WTC11 (cell line): ENCODE measurements at regions not wholly inside any gene's neighbourhood (a gene's known extent, or its start where the extent isn't known, plus 50 kb on each side); places are given as distances from the start of the nearest gene placed in this dataset.

ENCODE experiments used
- ATAC-seq: fragments of 200-7000 bp; cut with Tn5 transposase; 2 replicates; pipeline ENCODE4 v1.10.0; 2021; ENCODE audit warnings: mild to moderate bottlenecking, moderate library complexity
- CTCF ChIA-PET: fragments of 300-600 bp; sonication (Branson Sonifier 250); formaldehyde crosslinking; loops from one replicate; lab custom pipeline; 2021; ENCODE audit warnings: antibody characterized with exemption; lab: Charles Lee
- POLR2A ChIA-PET: fragments of 350-600 bp; sonication (Branson Sonifier 250); formaldehyde crosslinking; loops from one replicate; lab custom pipeline; 2021; ENCODE audit warnings: antibody characterized with exemption; lab: Charles Lee
- DNase-seq: peaks from one replicate; pipeline ENCODE4 v3.0.0; 2021; ENCODE audit warnings: low spot score
- H3K27ac Mint-ChIP-seq: 2 replicates; pipeline ENCODE4 v1.8.0; 2021; ENCODE audit warnings: mixed read lengths
- H3K27me3 Mint-ChIP-seq: 2 replicates; pipeline ENCODE4 v1.8.0; 2021; ENCODE audit warnings: low read depth, mild to moderate bottlenecking, moderate library complexity, mixed read lengths
- H3K36me3 Mint-ChIP-seq: 2 replicates; pipeline ENCODE4 v1.8.0; 2021; ENCODE audit warnings: mixed read lengths
- H3K4me1 Mint-ChIP-seq: 2 replicates; pipeline ENCODE4 v1.8.0; 2022; ENCODE audit warnings: mixed read lengths
- H3K4me3 Mint-ChIP-seq: 2 replicates; pipeline ENCODE4 v1.8.0; 2021; ENCODE audit warnings: mild to moderate bottlenecking, moderate library complexity, mixed read lengths
- H3K9me3 Mint-ChIP-seq: 2 replicates; pipeline ENCODE4 v1.8.0; 2021; ENCODE audit warnings: mixed read lengths
- ARID4B ChIP-seq: sonication (generic); formaldehyde crosslinking; IDR thresholded peaks from 2 replicates; pipeline ENCODE4 v1.8.0; 2023; ENCODE audit warnings: missing genetic modification reagents, mild to moderate bottlenecking, borderline replicate concordance
- CREM ChIP-seq: sonication (generic); formaldehyde crosslinking; IDR thresholded peaks from 2 replicates; pipeline ENCODE4 v1.8.1; 2022; ENCODE audit warnings: mild to moderate bottlenecking, missing genetic modification reagents, moderate library complexity
- ESRRA ChIP-seq: sonication (generic); formaldehyde crosslinking; IDR thresholded peaks from 2 replicates; pipeline ENCODE4 v1.8.1; 2022; ENCODE audit warnings: mild to moderate bottlenecking, missing genetic modification reagents, borderline replicate concordance
- ETV6 ChIP-seq: sonication (generic); formaldehyde crosslinking; IDR thresholded peaks from 2 replicates; pipeline ENCODE4 v1.8.1; 2022; ENCODE audit warnings: mild to moderate bottlenecking, missing genetic modification reagents
- FOXJ3 ChIP-seq: sonication (generic); formaldehyde crosslinking; IDR thresholded peaks from 2 replicates; pipeline ENCODE4 v1.9.0; 2021; ENCODE audit warnings: missing genetic modification reagents, mild to moderate bottlenecking, borderline replicate concordance
- FOXP1 ChIP-seq: sonication (generic); formaldehyde crosslinking; IDR thresholded peaks from 2 replicates; pipeline ENCODE4 v1.8.0; 2022; ENCODE audit warnings: missing genetic modification reagents, mild to moderate bottlenecking, moderate library complexity, borderline replicate concordance
- HMGA2 ChIP-seq: fragments of 250-450 bp; sonication (Bioruptor Pico); IDR thresholded peaks from 2 replicates; pipeline ENCODE4 v1.4.0; 2021; ENCODE audit warnings: mild to moderate bottlenecking, moderate library complexity
- NFATC4 ChIP-seq: fragments of 250-450 bp; sonication (Bioruptor Pico); IDR thresholded peaks from 2 replicates; pipeline ENCODE4 v1.9.0; 2021; ENCODE audit warnings: mild to moderate bottlenecking
- NFE2L1 ChIP-seq: sonication (generic); formaldehyde crosslinking; IDR thresholded peaks from 2 replicates; pipeline ENCODE4 v1.8.1; 2023; ENCODE audit warnings: missing genetic modification reagents
- OVOL2 ChIP-seq: fragments of 250-450 bp; sonication (Bioruptor Pico); IDR thresholded peaks from 2 replicates; pipeline ENCODE4 v1.9.0; 2021; ENCODE audit warnings: mild to moderate bottlenecking, borderline replicate concordance
- SOX15 ChIP-seq: fragments of 250-450 bp; sonication (Bioruptor Pico); IDR thresholded peaks from 2 replicates; pipeline ENCODE4 v1.9.0; 2021; ENCODE audit warnings: mild to moderate bottlenecking
- TEAD1 ChIP-seq: sonication (generic); formaldehyde crosslinking; IDR thresholded peaks from 2 replicates; pipeline ENCODE4 v1.8.0; 2022; ENCODE audit warnings: mild to moderate bottlenecking, missing genetic modification reagents
- USF2 ChIP-seq: sonication (generic); formaldehyde crosslinking; IDR thresholded peaks from 2 replicates; pipeline ENCODE4 v1.8.1; 2023; ENCODE audit warnings: mild to moderate bottlenecking, missing genetic modification reagents, moderate library complexity
- ZNF281 ChIP-seq: sonication (generic); formaldehyde crosslinking; IDR thresholded peaks from 2 replicates; pipeline ENCODE4 v1.8.0; 2023; ENCODE audit warnings: mild to moderate bottlenecking, missing genetic modification reagents
- ZNF512 ChIP-seq: sonication (generic); formaldehyde crosslinking; IDR thresholded peaks from 2 replicates; pipeline ENCODE4 v1.8.1; 2022; ENCODE audit warnings: missing genetic modification reagents, borderline replicate concordance
- ZSCAN18 ChIP-seq: fragments of 250-450 bp; sonication (Bioruptor Pico); IDR thresholded peaks from 2 replicates; pipeline ENCODE4 v2.1.2; 2022; ENCODE audit warnings: mild to moderate bottlenecking, moderate library complexity
- TF ChIP-seq, protein P1 (sequence below): fragments of 250-450 bp; sonication (Bioruptor Pico); conservative IDR thresholded peaks from 2 replicates; pipeline ENCODE4 v1.9.0; 2021; ENCODE audit warnings: mild to moderate bottlenecking
- TF ChIP-seq, protein P2 (sequence below): sonication (generic); formaldehyde crosslinking; IDR thresholded peaks from 2 replicates; pipeline ENCODE4 v1.8.1; 2023; ENCODE audit warnings: mild to moderate bottlenecking, missing genetic modification reagents

GRCh38 chr2:167478196-167478595 lies 589.9 kb downstream of the XIRP2 start:
- TF ChIP-seq USF2 (CRISPR knock-in tag) (no peak), ARID4B (CRISPR knock-in tag) (no peak), ETV6 (CRISPR knock-in tag) (no peak), CREM (CRISPR knock-in tag) (no peak), ZNF281 (CRISPR knock-in tag) (no peak), ZSCAN18 (CRISPR knock-in tag) (no peak), NFATC4 (CRISPR knock-in tag) (no peak), OVOL2 (no peak), FOXJ3 (CRISPR knock-in tag) (no peak), ESRRA (no peak)
- TF ChIP-seq, protein P1, sequence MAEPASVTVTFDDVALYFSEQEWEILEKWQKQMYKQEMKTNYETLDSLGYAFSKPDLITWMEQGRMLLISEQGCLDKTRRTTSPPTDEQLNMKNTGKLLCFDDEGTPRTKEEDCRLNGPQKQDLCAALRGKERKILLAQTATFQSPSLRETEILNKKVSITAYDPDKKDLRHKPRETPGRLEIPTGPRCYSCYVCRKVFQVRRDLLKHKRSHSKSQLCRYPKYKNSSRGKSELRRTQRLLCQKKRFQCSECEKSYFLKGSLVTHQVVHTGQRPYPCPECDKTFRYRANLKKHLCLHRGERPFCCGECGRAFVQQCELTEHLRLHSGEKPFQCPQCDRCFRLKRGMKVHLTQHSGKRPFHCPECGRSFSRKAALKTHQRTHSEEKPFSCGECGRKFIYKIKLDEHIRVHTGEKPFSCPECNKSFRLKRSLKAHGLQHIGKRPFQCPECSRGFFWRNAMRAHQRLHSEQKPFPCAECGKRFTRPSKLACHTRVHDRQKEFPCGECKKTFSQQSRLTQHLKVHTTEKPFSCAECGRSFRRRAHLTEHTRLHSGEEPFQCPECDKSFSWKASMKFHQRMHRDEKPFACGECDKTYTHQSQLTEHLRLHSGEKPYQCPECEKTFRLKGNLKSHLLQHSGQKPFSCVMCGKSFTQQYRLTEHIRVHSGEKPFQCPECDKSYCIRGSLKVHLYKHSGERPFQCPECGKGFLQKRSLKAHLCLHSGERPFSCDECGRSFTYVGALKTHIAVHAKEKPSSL (CRISPR knock-in tag), result no peak
- ATAC-seq, result peak; percentile 34; the same call in 1 of the 2 replicates
- Mint-ChIP-seq H3K27me3 (no peaks in the 10 kb centered on the region), H3K4me1 (peaks cover 49% of the 10 kb centered on the region), H3K4me3 (no peak overlapping the region), H3K27ac (no peak overlapping the region), H3K36me3 (no peaks in the 10 kb centered on the region), H3K9me3 (no peaks in the 10 kb centered on the region)
- POLR2A ChIA-PET, result no interaction called here
- DNase-seq, result no peak
- CTCF ChIA-PET, result no interaction called here

DNA sequence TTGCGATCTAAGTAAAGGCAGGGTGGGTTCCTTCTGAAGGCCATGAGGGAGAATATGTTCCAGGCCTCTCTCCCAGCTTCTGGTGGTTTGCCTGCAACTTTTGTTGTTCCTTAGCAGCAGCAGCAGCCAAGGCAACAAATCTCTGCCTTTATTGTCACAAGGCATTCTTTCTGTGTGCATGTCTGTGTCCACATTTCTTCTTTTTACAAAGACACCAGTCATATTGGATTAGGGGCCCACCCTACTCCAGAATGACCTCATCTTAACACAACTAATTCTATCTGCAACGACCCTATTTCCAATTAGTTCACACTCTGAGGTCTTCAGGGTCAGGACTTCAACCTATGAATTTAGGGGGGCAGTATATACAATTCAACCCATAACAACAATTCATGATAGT lies 587.5 kb downstream of the XIRP2 start:
- H3K4me3 Mint-ChIP-seq, result no peak overlapping the region
- no peaks in the 10 kb centered on the region for H3K36me3 Mint-ChIP-seq
- H3K9me3 Mint-ChIP-seq, result no peaks in the 10 kb centered on the region
- H3K27ac Mint-ChIP-seq, result no peak overlapping the region
- CTCF ChIA-PET, result interaction anchor here (1.3 kb wide), 1 partner anchor 24 kb away, joined by 3 read pairs; no protein-coding TSS in a partner anchor
- H3K4me1 Mint-ChIP-seq, result peaks cover 50% of the 10 kb centered on the region
- ATAC-seq (no peak), DNase-seq (no peak)
- H3K27me3 Mint-ChIP-seq, result no peaks in the 10 kb centered on the region
- POLR2A ChIA-PET, result no interaction called here
- no peak for TF ChIP-seq FOXP1 (CRISPR knock-in tag)
- no peak for TF ChIP-seq HMGA2
- TF ChIP-seq, protein P1 (CRISPR knock-in tag), result no peak
- no peak for TF ChIP-seq CREM (CRISPR knock-in tag)
- TF ChIP-seq TEAD1 (CRISPR knock-in tag), result no peak
- no peak for TF ChIP-seq ZNF512 (CRISPR knock-in tag)
- TF ChIP-seq, protein P2, sequence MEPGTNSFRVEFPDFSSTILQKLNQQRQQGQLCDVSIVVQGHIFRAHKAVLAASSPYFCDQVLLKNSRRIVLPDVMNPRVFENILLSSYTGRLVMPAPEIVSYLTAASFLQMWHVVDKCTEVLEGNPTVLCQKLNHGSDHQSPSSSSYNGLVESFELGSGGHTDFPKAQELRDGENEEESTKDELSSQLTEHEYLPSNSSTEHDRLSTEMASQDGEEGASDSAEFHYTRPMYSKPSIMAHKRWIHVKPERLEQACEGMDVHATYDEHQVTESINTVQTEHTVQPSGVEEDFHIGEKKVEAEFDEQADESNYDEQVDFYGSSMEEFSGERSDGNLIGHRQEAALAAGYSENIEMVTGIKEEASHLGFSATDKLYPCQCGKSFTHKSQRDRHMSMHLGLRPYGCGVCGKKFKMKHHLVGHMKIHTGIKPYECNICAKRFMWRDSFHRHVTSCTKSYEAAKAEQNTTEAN (CRISPR knock-in tag), result no peak
- TF ChIP-seq NFE2L1 (CRISPR knock-in tag), result no peak
- no peak for TF ChIP-seq SOX15 (CRISPR knock-in tag)
